OCI-LY1 (cell line): ENCODE measurements at regions not wholly inside any gene's neighbourhood (a gene's known extent, or its start where the extent isn't known, plus 50 kb on each side); places are given as distances from the start of the nearest gene placed in this dataset.

Experiments used
- CTCF ChIP-seq: fragments of 200-600 bp; sonication (generic), shearing (Covaris generic); IDR thresholded peaks from 2 replicates; pipeline ENCODE4 v1.5.1; 2017; ENCODE audit warnings: mild to moderate bottlenecking, antibody characterized with exemption, low read length, moderate library complexity, mixed read lengths
- EZH2 ChIP-seq: fragments of 200-600 bp; sonication (generic), shearing (Covaris generic); IDR thresholded peaks from 2 replicates; pipeline ENCODE4 v1.8.0; 2017; ENCODE audit warnings: borderline replicate concordance, mixed run types, mild to moderate bottlenecking, antibody characterized with exemption, low read length, moderate library complexity, mixed read lengths

- TF ChIP-seq CTCF (no peak), EZH2 (no peak)
These were observed 214.9 kb upstream of the SEMA6A start for GRCh38 chr5:116789522-116789921.
